ENCODE measurements at regions not wholly inside any gene's neighbourhood (a gene's known extent, or its start where the extent isn't known, plus 50 kb on each side); places are given as distances from the start of the nearest gene placed in this dataset.

DNA sequence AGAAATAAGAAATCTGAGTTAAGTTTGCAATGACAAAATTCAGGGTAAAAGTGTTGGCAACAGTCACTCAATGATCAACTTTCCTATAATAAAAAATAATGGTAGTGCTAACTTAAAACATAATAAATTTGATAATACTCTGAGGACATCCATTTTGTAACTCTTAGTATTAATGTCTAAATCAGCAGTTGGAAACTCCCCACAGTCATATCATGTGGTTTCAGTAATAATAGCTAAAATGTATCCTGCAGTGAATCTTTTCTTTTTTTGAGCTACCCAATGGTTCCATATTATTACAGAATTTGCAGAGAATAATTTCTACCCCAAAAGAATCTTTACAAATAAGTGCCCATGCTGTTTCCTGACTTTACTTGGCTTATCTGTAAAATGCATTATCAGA is 286.7 kb downstream of the PTPRC start:
- H3K4me3 ChIP-seq (ENCODE audit: low read depth, low read length): no peak overlapping the region
- no peak for DNase-seq (ENCODE audit: low read depth)

GRCh38 chr1:198927129-198927528 is 288.3 kb downstream of the PTPRC start:
- no peak for DNase-seq (ENCODE audit: low read depth)
- H3K4me3 ChIP-seq (ENCODE audit: low read depth, low read length): no peak overlapping the region

DNA sequence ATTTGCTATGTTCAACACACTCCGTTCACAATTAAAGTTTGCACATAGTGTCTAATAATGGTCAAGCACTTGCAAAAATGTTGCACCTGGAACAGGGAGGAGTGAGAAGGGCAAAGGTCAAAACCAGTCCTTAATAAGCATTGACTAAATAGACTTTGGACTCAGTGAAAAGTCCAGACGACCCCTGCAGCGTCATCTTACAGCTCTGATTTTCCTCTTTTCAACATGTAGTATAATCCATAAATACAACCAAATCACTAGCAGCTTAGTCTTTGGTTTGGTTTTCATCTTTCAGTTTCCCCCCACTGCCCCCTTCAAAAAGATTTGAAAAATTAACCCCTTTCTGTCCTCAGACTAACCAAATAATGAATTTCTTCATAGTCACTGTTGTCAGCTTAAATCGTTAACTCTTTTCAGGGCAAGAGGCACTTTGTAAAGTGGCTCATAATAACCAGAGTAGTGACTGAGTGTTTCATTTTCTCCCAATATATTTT is 290.3 kb downstream of the PTPRC start:
- H3K4me3 ChIP-seq (ENCODE audit: low read depth, low read length): no peak overlapping the region

GRCh38 chr1:198929961-198930599 is 291.2 kb downstream of the PTPRC start:
- peak; percentile 61 for DNase-seq (ENCODE audit: low read depth)
- peak overlapping the region; percentile 14 for H3K4me3 ChIP-seq (ENCODE audit: low read depth, low read length)

More for the DNA sequence above, 290.3 kb downstream of the PTPRC start:
- no peak for DNase-seq (ENCODE audit: low read depth)

GRCh38 chr1:198932351-198932991 is 293.6 kb downstream of the PTPRC start:
- no peak for DNase-seq (ENCODE audit: low read depth)
- peak overlapping the region; percentile 23 for H3K4me3 ChIP-seq (ENCODE audit: low read depth, low read length)

DNA sequence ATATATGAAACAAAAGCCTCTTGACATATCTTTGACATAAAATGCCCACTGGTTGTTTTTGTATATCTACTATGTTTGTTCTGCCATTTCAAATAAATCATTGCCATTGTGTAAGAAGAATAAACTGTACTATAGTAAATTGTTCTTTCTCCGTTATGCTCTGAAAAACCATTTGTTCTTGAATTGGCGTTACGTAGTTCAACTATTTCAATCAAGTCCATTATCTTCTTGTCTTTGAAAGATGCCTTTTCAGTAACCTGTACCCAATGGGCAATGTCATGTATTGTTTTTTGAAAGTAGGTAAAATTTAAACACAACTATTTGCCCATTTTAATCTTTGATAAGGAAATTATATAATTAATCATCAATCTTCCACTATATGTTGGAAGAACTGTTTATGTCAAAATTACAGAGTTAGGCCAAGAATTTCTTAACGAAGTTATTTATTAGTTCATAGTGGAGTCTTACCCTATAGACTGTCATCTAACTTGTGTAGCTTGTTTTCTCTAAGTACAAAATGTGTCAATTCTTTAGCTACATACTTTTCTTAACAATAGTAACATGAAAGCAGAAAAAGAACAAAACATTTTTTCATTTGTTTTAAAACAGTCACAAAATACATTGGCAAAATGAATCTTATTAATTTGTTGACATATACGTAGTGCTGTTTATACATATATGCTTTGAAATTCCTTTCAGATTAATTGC is 294.8 kb downstream of the PTPRC start:
- no peak for DNase-seq (ENCODE audit: low read depth)
- H3K4me3 ChIP-seq (ENCODE audit: low read depth, low read length): peak overlapping the region; percentile 55

DNA sequence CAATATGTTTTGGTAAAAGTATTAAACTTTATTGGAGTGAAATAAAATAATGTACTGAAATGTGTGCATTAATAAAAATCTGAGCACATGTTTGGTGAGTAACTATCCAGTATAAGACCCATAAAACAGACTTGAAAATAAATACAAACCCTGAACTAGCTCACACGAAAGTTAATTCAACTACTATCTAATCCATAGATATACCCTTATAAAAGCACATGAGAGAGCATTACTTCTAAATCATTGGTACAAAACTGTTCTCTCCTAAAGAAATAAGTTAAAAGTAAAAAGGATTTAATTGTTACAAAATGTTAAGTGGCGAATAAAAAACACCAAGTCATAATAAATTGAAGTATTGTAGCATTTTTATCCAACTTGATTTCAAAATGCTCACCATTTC is 295.6 kb downstream of the PTPRC start:
- no peak for DNase-seq (ENCODE audit: low read depth)

GRCh38 chr1:198934901-198935305 is 296.1 kb downstream of the PTPRC start:
- H3K4me3 ChIP-seq (ENCODE audit: low read depth, low read length): peak overlapping the region; percentile 55
- DNase-seq (ENCODE audit: low read depth): no peak

More for the DNA sequence above, 295.6 kb downstream of the PTPRC start:
- peak overlapping the region; percentile 55 for H3K4me3 ChIP-seq (ENCODE audit: low read depth, low read length)

- peak; percentile 95 for DNase-seq (ENCODE audit: low read depth)
Observed at GRCh38 chr1:198935306-198935921, 296.6 kb downstream of the PTPRC start.

GRCh38 chr1:198936371-198937083 is 297.7 kb downstream of the PTPRC start:
- no peak for DNase-seq (ENCODE audit: low read depth)
- H3K4me3 ChIP-seq (ENCODE audit: low read depth, low read length): peak overlapping the region; percentile 55

More at GRCh38 chr1:198935306-198935921, 296.6 kb downstream of the PTPRC start:
- H3K4me3 ChIP-seq (ENCODE audit: low read depth, low read length): peak overlapping the region; percentile 55

GRCh38 chr1:198937231-198938031 is 298.6 kb downstream of the PTPRC start:
- peak overlapping the region; percentile 55 for H3K4me3 ChIP-seq (ENCODE audit: low read depth, low read length)
- peak; percentile 85 for DNase-seq (ENCODE audit: low read depth)

DNA sequence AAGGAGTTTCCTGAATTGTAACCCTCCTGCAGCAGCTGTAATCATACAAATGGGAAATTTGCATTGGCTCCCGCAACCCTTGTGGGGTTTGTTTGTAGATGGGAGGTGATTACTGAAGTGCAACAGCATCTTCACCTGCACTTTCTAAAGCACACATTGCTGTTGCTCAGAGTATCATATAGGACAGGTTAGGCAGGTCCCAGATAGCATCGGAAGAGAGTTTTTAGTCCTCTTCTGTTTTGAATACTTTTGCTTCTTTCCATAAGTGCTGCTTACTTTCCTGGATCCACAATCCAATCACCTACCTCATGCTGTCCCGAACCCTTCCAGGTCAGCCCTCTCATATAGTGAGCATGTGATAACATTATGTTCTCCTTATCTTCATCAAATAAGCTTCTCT is 300.4 kb downstream of the PTPRC start:
- no peak for DNase-seq (ENCODE audit: low read depth)
- H3K4me3 ChIP-seq (ENCODE audit: low read depth, low read length): no peak overlapping the region

DNA sequence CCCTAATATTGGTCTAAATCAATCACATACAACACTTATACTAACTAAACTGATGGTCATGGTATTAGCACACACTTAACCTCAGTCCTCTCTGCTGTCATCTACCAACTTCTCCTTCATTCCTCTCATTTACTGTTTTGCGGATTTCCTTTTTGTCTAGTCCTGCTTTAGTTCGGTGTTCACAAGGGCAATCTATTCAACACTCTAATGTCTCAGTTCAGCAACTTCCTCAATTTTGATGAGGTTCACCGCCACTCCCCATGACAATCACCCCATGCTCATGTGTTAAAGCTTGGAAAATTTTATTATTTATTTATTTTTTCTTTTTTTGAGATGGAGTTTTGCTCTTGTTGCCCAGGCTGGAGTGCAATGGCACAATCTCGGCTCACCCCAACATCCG is 301.1 kb downstream of the PTPRC start:
- no peak for DNase-seq (ENCODE audit: low read depth)
- H3K4me3 ChIP-seq (ENCODE audit: low read depth, low read length): no peak overlapping the region

GRCh38 chr1:198942466-198942865 is 303.6 kb downstream of the PTPRC start:
- H3K4me3 ChIP-seq (ENCODE audit: low read depth, low read length): no peak overlapping the region
- no peak for DNase-seq (ENCODE audit: low read depth)

DNA sequence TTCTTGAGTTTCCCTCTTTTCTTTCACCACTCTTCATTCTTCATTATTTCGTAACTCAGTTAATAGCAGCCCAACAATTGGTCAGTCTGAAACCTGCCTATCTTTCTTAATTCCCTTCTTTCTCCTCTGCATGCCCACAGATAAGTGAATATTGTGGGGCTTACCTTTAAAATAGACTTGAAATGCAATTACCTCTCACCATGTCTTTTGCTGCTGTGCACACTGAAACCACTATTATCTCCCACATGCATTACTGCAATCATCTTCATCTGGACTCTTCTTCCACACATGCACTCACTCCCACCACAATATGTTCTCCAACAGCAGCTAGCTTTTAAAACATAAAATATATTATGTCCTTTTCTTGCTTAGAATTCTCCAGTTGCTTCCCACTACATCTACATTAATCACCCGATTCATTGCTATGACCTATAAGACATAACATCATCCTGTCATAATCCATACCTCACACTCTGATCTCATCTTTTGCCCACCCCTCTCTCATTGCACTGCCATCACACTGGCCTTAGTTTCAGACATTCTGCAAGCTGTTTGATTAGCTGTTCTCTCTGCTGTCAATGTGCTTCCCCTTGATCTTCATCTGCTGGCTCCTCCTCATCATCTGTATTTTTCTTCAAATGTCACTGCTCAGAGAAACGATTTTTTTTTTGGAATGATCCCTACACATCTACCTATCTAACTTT is 304.8 kb downstream of the PTPRC start:
- no peak overlapping the region for H3K4me3 ChIP-seq (ENCODE audit: low read depth, low read length)
- DNase-seq (ENCODE audit: low read depth): no peak

DNA sequence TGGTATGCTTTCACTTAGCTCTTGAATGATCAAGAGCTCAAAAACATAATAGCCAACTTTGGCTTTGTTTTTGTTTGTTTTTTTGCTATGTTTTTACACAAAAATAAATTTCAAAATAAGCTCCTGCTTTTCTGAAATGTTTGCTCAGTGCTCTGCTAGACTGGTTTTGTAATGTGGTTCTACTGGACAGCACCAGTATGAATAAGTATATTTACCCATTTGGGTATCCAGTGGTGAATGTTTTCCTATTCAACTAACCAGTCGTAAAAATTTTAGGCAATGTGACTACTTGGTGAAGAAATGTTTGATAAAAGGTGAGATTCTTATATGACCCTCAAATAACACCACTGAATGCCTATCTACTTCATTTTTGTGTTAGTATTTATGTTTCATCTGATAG is 308.6 kb downstream of the PTPRC start:
- no peak for DNase-seq (ENCODE audit: low read depth)
- H3K4me3 ChIP-seq (ENCODE audit: low read depth, low read length): no peak overlapping the region

GRCh38 chr1:198948895-198949659 is 310.2 kb downstream of the PTPRC start:
- no peak overlapping the region for H3K4me3 ChIP-seq (ENCODE audit: low read depth, low read length)
- DNase-seq (ENCODE audit: low read depth): no peak
